ENCODE measurements at regions not wholly inside any gene's neighbourhood (a gene's known extent, or its start where the extent isn't known, plus 50 kb on each side); places are given as distances from the start of the nearest gene placed in this dataset.

- Mint-ChIP-seq H3K9me3 (no peaks in the 10 kb centered on the region), H3K27me3 (no peaks in the 10 kb centered on the region), H3K27ac (no peak overlapping the region), H3K4me1 (ENCODE audit: unreplicated experiment) (no peaks in the 10 kb centered on the region), H3K36me3 (no peaks in the 10 kb centered on the region), H3K4me3 (no peak overlapping the region)
- DNase-seq (ENCODE audit: extremely low spot score, unreplicated experiment) = no peak
- no peak for TF ChIP-seq CTCF (conservative IDR thresholded peaks at IDR 0.05)
These were observed 480.2 kb downstream of the CAAP1 start for GRCh38 chr9:26412446-26412845.

DNA sequence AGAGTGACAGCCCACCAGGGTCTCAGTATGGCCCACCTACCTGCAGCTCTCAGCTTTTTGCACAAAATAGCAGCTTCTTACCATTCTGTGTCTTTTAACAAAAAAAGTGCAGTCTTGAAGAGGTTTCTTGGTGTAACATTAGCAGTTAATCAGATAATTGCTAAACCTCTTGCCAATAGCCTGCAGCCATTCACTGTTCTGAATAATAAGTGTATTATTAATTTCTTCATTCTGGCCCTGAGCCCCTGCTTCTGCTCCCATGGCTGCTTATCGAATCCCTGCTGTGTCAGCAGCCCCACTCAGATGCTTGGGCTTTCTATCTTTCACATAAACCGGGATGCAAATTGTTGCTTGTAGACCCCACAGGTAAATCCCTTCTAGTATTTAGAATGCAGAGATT is 485.9 kb downstream of the CAAP1 start:
- no peaks in the 10 kb centered on the region for H3K36me3 Mint-ChIP-seq
- no peak for TF ChIP-seq CTCF (conservative IDR thresholded peaks at IDR 0.05)
- no peaks in the 10 kb centered on the region for H3K9me3 Mint-ChIP-seq
- no peaks in the 10 kb centered on the region for H3K4me1 Mint-ChIP-seq (ENCODE audit: unreplicated experiment)
- no peak overlapping the region for H3K4me3 Mint-ChIP-seq
- peaks cover 3% of the 10 kb centered on the region for H3K27me3 Mint-ChIP-seq
- no peak overlapping the region for H3K27ac Mint-ChIP-seq
- no peak for DNase-seq (ENCODE audit: extremely low spot score, unreplicated experiment)

DNA sequence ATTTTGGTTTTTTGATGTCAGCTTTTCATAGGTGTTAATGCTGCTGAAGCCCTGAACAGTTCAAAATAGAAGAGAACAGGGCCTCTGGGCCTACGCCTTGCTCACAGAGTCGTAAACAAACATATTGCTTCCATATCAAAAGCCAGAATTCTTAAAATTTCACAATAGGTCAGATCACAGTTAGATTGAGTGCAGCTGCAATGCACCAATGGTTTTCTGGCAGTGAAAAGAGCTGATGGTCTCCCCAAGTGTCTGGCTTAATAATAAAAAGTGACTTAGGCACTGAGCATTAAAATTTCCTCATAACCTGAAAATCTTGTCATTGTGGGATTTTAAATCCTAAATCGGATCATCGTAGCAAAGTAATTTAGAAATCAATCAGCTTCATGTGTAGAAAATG is 493.0 kb downstream of the CAAP1 start:
- Mint-ChIP-seq H3K9me3 (no peaks in the 10 kb centered on the region), H3K27me3 (no peaks in the 10 kb centered on the region), H3K27ac (no peak overlapping the region), H3K36me3 (no peaks in the 10 kb centered on the region), H3K4me3 (no peak overlapping the region), H3K4me1 (ENCODE audit: unreplicated experiment) (no peaks in the 10 kb centered on the region)
- TF ChIP-seq CTCF (conservative IDR thresholded peaks at IDR 0.05) = no peak
- DNase-seq (ENCODE audit: extremely low spot score, unreplicated experiment) = no peak

GRCh38 chr9:26394025-26394424 is 498.6 kb downstream of the CAAP1 start:
- Mint-ChIP-seq H3K4me1 (ENCODE audit: unreplicated experiment) (no peaks in the 10 kb centered on the region), H3K4me3 (no peak overlapping the region), H3K36me3 (no peaks in the 10 kb centered on the region), H3K27me3 (no peaks in the 10 kb centered on the region), H3K27ac (no peak overlapping the region), H3K9me3 (peaks cover 7% of the 10 kb centered on the region)
- TF ChIP-seq CTCF (conservative IDR thresholded peaks at IDR 0.05) = no peak
- no peak for DNase-seq (ENCODE audit: extremely low spot score, unreplicated experiment)

GRCh38 chr9:26392639-26393038 is 500.0 kb downstream of the CAAP1 start:
- no peak overlapping the region for H3K4me3 Mint-ChIP-seq
- H3K9me3 Mint-ChIP-seq = peaks cover 7% of the 10 kb centered on the region
- no peaks in the 10 kb centered on the region for H3K4me1 Mint-ChIP-seq (ENCODE audit: unreplicated experiment)
- no peaks in the 10 kb centered on the region for H3K36me3 Mint-ChIP-seq
- TF ChIP-seq CTCF (conservative IDR thresholded peaks at IDR 0.05) = no peak
- no peak overlapping the region for H3K27ac Mint-ChIP-seq
- no peaks in the 10 kb centered on the region for H3K27me3 Mint-ChIP-seq
- DNase-seq (ENCODE audit: extremely low spot score, unreplicated experiment) = no peak

GRCh38 chr9:26391036-26391435 is 501.6 kb downstream of the CAAP1 start:
- no peak for DNase-seq (ENCODE audit: extremely low spot score, unreplicated experiment)
- no peaks in the 10 kb centered on the region for H3K4me1 Mint-ChIP-seq (ENCODE audit: unreplicated experiment)
- no peaks in the 10 kb centered on the region for H3K27me3 Mint-ChIP-seq
- TF ChIP-seq CTCF (conservative IDR thresholded peaks at IDR 0.05) = no peak
- no peak overlapping the region for H3K27ac Mint-ChIP-seq
- H3K36me3 Mint-ChIP-seq = no peaks in the 10 kb centered on the region
- H3K4me3 Mint-ChIP-seq = no peak overlapping the region
- peaks cover 7% of the 10 kb centered on the region for H3K9me3 Mint-ChIP-seq
